ENCODE measurements at regions not wholly inside any gene's neighbourhood (a gene's known extent, or its start where the extent isn't known, plus 50 kb on each side); places are given as distances from the start of the nearest gene placed in this dataset.

GRCh38 chr15:96422125-96422524 lies 91.6 kb downstream of the NR2F2 start:
- Histone ChIP-seq H3K9me3 (peaks cover 0 to 5% (median 0%) of the 10 kb centered on the region in 12 donors), H3K4me1 (peaks cover 0 to 6% (median 2%) of the 10 kb centered on the region in 12 donors), H3K36me3 (no peaks in the 10 kb centered on the region), H3K4me3 (no peak overlapping the region), H3K27ac (no peak overlapping the region), H3K27me3 (peaks cover 23 to 76% (median 56%) of the 10 kb centered on the region in 9 donors)
- TF ChIP-seq, protein P1, sequence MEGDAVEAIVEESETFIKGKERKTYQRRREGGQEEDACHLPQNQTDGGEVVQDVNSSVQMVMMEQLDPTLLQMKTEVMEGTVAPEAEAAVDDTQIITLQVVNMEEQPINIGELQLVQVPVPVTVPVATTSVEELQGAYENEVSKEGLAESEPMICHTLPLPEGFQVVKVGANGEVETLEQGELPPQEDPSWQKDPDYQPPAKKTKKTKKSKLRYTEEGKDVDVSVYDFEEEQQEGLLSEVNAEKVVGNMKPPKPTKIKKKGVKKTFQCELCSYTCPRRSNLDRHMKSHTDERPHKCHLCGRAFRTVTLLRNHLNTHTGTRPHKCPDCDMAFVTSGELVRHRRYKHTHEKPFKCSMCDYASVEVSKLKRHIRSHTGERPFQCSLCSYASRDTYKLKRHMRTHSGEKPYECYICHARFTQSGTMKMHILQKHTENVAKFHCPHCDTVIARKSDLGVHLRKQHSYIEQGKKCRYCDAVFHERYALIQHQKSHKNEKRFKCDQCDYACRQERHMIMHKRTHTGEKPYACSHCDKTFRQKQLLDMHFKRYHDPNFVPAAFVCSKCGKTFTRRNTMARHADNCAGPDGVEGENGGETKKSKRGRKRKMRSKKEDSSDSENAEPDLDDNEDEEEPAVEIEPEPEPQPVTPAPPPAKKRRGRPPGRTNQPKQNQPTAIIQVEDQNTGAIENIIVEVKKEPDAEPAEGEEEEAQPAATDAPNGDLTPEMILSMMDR (IDR thresholded peaks at IDR 0.05): no peak
- TF ChIP-seq POLR2A (IDR thresholded peaks at IDR 0.05): no peak
- DNase-seq (no peak), ATAC-seq (no peak)
- 41 to 59% (median 52%) methylated on average over 7 of the region's 7 CpGs for WGBS, 4 donors
- intact Hi-C loops (cut with DNase I): no loop called here

GRCh38 chr15:96424674-96425073 lies 94.2 kb downstream of the NR2F2 start:
- peaks cover 6 to 51% (median 32%) of the 10 kb centered on the region in 9 donors for H3K27me3 ChIP-seq
- TF ChIP-seq, protein P1 (IDR thresholded peaks at IDR 0.05): no peak
- no peak for TF ChIP-seq POLR2A (IDR thresholded peaks at IDR 0.05)
- no peaks in the 10 kb centered on the region for H3K36me3 ChIP-seq
- intact Hi-C loops (cut with DNase I): no loop called here
- peaks cover 0 to 4% (median 0%) of the 10 kb centered on the region in 12 donors for H3K4me1 ChIP-seq
- H3K4me3 ChIP-seq: no peak overlapping the region
- WGBS, 4 donors: 90 to 95% (median 94%) methylated on average over 4 of the region's 4 CpGs
- no peak for ATAC-seq
- no peak for DNase-seq
- peaks cover 0 to 5% (median 0%) of the 10 kb centered on the region in 12 donors for H3K9me3 ChIP-seq
- no peak overlapping the region for H3K27ac ChIP-seq

- intact Hi-C loops (cut with DNase I): no loop called here
- no peak for TF ChIP-seq POLR2A (IDR thresholded peaks at IDR 0.05)
- TF ChIP-seq, protein P1 (IDR thresholded peaks at IDR 0.05): no peak
These were observed 98.2 kb downstream of the NR2F2 start for GRCh38 chr15:96428742-96429141.

GRCh38 chr15:96431786-96432185 lies 101.3 kb downstream of the NR2F2 start:
- no peak for ATAC-seq
- no peak for TF ChIP-seq POLR2A (IDR thresholded peaks at IDR 0.05)
- TF ChIP-seq, protein P1 (IDR thresholded peaks at IDR 0.05): no peak
- H3K27ac ChIP-seq: no peak overlapping the region
- no peak overlapping the region for H3K4me3 ChIP-seq
- peaks cover 0 to 4% (median 0%) of the 10 kb centered on the region in 12 donors for H3K4me1 ChIP-seq
- H3K9me3 ChIP-seq: peaks cover 0 to 4% (median 0%) of the 10 kb centered on the region in 12 donors
- peaks cover 0 to 10% (median 0%) of the 10 kb centered on the region in 9 donors for H3K27me3 ChIP-seq
- intact Hi-C loops (cut with DNase I): no loop called here
- no peak for DNase-seq
- 53 to 70% (median 64%) methylated on average over 5 of the region's 5 CpGs for WGBS, 4 donors
- no peaks in the 10 kb centered on the region for H3K36me3 ChIP-seq

More at GRCh38 chr15:96428742-96429141, 98.2 kb downstream of the NR2F2 start:
- Histone ChIP-seq H3K36me3 (no peaks in the 10 kb centered on the region), H3K9me3 (peaks cover 0 to 5% (median 0%) of the 10 kb centered on the region in 12 donors), H3K27me3 (peaks cover 0 to 13% (median 0%) of the 10 kb centered on the region in 9 donors), H3K27ac (peak overlapping the region in 4 of 12 donors; percentile 2 to 41 (median 20)), H3K4me3 (no peak overlapping the region), H3K4me1 (peaks cover 0 to 4% (median 0%) of the 10 kb centered on the region in 12 donors)
- peak in 4 of 5 donors; percentile 20 to 36 (median 29) for DNase-seq
- ATAC-seq: peak; percentile 96 to 99 (median 98)

Data from heart left ventricle (tissue), 16 donors.